ENCODE measurements at regions not wholly inside any gene's neighbourhood (a gene's known extent, or its start where the extent isn't known, plus 50 kb on each side); places are given as distances from the start of the nearest gene placed in this dataset.

DNA sequence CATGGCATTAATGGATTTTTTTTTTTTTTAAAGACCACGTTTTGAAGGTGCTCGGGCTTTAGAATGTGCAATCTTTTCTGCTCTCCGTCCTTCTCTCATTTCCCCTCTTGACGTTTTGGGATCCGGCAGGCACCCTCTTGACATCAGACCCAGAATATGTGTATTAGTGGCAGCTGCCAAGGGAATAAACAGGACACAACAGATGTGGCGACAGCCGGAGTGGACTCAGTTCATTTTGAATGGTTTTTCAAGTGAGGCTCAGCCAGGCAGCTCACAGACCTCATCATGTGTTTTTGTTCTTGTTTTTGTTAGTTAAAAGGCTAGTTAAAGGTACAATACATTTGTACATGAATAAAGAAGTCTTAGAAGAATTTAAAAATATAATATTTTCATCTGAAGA lies 365.0 kb upstream of the SEMA6A start:
- Histone ChIP-seq H4K20me1 (ENCODE audit: control insufficient read depth, insufficient read depth, insufficient read length) (no peaks in the 10 kb centered on the region), H3K9ac (ENCODE audit: extremely low read depth, insufficient read length, low read length) (no peak overlapping the region), H3K23me2 (ENCODE audit: insufficient read length, low read depth, low read length, poor library complexity, severe bottlenecking) (no peaks in the 10 kb centered on the region), H3K9me3 (ENCODE audit: control insufficient read depth, low read depth, low read length) (no peaks in the 10 kb centered on the region), H2BK20ac (ENCODE audit: low read depth, low read length, poor library complexity, severe bottlenecking) (no peak overlapping the region), H3K27me3 (ENCODE audit: insufficient read depth, low read length) (no peaks in the 10 kb centered on the region), H2AFZ (ENCODE audit: low read length) (no peak overlapping the region), H2BK5ac (ENCODE audit: insufficient read length, low read length) (no peak overlapping the region), H2BK120ac (ENCODE audit: low read depth, low read length, poor library complexity, severe bottlenecking) (no peak overlapping the region), H3K4me2 (ENCODE audit: insufficient read depth, insufficient read length, low read length) (no peak overlapping the region), H2BK12ac (ENCODE audit: insufficient read length, low read depth, low read length) (no peak overlapping the region), H2AK5ac (ENCODE audit: insufficient read length, low read length) (no peak overlapping the region), H3K4me1 (ENCODE audit: insufficient read depth, low read length) (peaks cover 10% of the 10 kb centered on the region; the same call in 1 of the 2 replicates), H3K14ac (ENCODE audit: insufficient read depth, low read length) (no peak overlapping the region), H3T11ph (ENCODE audit: low read length) (no peak overlapping the region), H3K56ac (ENCODE audit: insufficient read length, low read depth, low read length) (no peak overlapping the region), H4K8ac (replicated peaks; ENCODE audit: insufficient read length, low read depth, low read length) (no peak overlapping the region), H2BK15ac (ENCODE audit: low read depth, low read length) (no peak overlapping the region), H3K27ac (ENCODE audit: insufficient read length, low read depth, low read length) (no peak overlapping the region), H4K91ac (ENCODE audit: insufficient read length, low read depth, low read length) (no peak overlapping the region), H3K79me2 (ENCODE audit: insufficient read depth, low read length) (no peaks in the 10 kb centered on the region), H3K18ac (ENCODE audit: insufficient read length, low read depth, low read length) (no peak overlapping the region), H3K23ac (ENCODE audit: insufficient read length, low read depth, low read length) (no peak overlapping the region), H3K4ac (ENCODE audit: low read depth, low read length) (no peak overlapping the region), H4K5ac (ENCODE audit: insufficient read length, low read depth, low read length) (no peak overlapping the region), H3K79me1 (ENCODE audit: insufficient read depth, low read depth, low read length, poor library complexity, severe bottlenecking) (no peaks in the 10 kb centered on the region)
- WGBS (ENCODE audit: extremely low coverage, insufficient read length, low lambda C conversion rate) = no CpG with 5 or more reads among the region's 7 CpGs
- Mint-ChIP-seq H3K27ac (peak overlapping the region in 2 of 3 experiments; percentile 6 to 70; a peak in 3 of 7 replicates), H3K27me3 (ENCODE audit: low read depth) (no peaks in the 10 kb centered on the region), H3K4me3 (no peak overlapping the region), H3K36me3 (ENCODE audit: insufficient read depth in 1 of 3, low read depth in 3 of 3) (no peaks in the 10 kb centered on the region; a peak in 1 of 7 replicates), H3K9me3 (no peaks in the 10 kb centered on the region), H3K4me1 (peaks cover 45 to 53% of the 10 kb centered on the region in 2 experiments)
- TF ChIP-seq, protein P1, sequence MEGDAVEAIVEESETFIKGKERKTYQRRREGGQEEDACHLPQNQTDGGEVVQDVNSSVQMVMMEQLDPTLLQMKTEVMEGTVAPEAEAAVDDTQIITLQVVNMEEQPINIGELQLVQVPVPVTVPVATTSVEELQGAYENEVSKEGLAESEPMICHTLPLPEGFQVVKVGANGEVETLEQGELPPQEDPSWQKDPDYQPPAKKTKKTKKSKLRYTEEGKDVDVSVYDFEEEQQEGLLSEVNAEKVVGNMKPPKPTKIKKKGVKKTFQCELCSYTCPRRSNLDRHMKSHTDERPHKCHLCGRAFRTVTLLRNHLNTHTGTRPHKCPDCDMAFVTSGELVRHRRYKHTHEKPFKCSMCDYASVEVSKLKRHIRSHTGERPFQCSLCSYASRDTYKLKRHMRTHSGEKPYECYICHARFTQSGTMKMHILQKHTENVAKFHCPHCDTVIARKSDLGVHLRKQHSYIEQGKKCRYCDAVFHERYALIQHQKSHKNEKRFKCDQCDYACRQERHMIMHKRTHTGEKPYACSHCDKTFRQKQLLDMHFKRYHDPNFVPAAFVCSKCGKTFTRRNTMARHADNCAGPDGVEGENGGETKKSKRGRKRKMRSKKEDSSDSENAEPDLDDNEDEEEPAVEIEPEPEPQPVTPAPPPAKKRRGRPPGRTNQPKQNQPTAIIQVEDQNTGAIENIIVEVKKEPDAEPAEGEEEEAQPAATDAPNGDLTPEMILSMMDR (conservative IDR thresholded peaks at IDR 0.05) = no peak
- DNase-seq = no peak
